Vagina (tissue), 2 donors: ENCODE measurements at regions not wholly inside any gene's neighbourhood (a gene's known extent, or its start where the extent isn't known, plus 50 kb on each side); places are given as distances from the start of the nearest gene placed in this dataset.

Source experiments
- DNase-seq, 2 donors: peaks; one replicate each; pipeline ENCODE4 v3.0.0-alpha.2; 2017; ENCODE audit errors: extremely low spot score in 2 of 2
- H3K27ac ChIP-seq: fragments of 200-600 bp; sonication (generic); one replicate; pipeline ENCODE4 v1.5.1; 2019
- H3K27me3 ChIP-seq: fragments of 200-600 bp; sonication (generic); one replicate; pipeline ENCODE4 v1.5.1; 2019
- H3K36me3 ChIP-seq, 2 donors: fragments of 200-600 bp; sonication (generic); one replicate each; pipeline ENCODE4 v1.5.1; 2017 to 2019
- H3K4me1 ChIP-seq: fragments of 200-600 bp; sonication (generic); one replicate; pipeline ENCODE4 v1.5.1; 2019
- H3K4me3 ChIP-seq, 2 donors: fragments of 200-600 bp; sonication (generic); 1 replicate in 1 of 2; 2 replicates in 1 of 2; pipeline ENCODE4 v1.5.1; 2016 to 2019
- H3K9me3 ChIP-seq: fragments of 200-600 bp; sonication (generic); one replicate; pipeline ENCODE4 v1.5.1; 2019
- CTCF ChIP-seq, 3 experiments: fragments of 450-650 bp in 2 of 3; fragments of 200-600 bp in 1 of 3; sonication (generic) in 1 of 3; IDR thresholded peaks; one replicate each; pipeline ENCODE4 v1.5.1; 2017 to 2019; ENCODE audit warnings: antibody characterized with exemption in 3 of 3, mild to moderate bottlenecking in 2 of 3, moderate library complexity in 2 of 3
- POLR2A ChIP-seq, 2 donors: fragments of 450-650 bp; IDR thresholded peaks; one replicate each; pipeline ENCODE4 v1.6.1; 2017; ENCODE audit warnings: antibody characterized with exemption in 2 of 2, mild to moderate bottlenecking in 2 of 2, moderate library complexity in 2 of 2
- POLR2AphosphoS5 ChIP-seq, 2 donors: sonication (generic); formaldehyde crosslinking; IDR thresholded peaks; one replicate each; pipeline ENCODE4 v1.9.0; 2017; ENCODE audit warnings: antibody characterized with exemption in 2 of 2, mild to moderate bottlenecking in 2 of 2, low read depth in 1 of 2; ENCODE audit not compliant: insufficient read depth in 1 of 2
- intact Hi-C: fragments of 100-400 bp; cut with DNase I; formaldehyde crosslinking; loops from one replicate; pipeline ENCODE4 v1.15.1; 2023

- intact Hi-C loops: no loop called here
- Histone ChIP-seq H3K4me3 (no peak overlapping the region), H3K36me3 (no peaks in the 10 kb centered on the region), H3K9me3 (no peaks in the 10 kb centered on the region), H3K27ac (no peak overlapping the region), H3K27me3 (no peaks in the 10 kb centered on the region), H3K4me1 (no peaks in the 10 kb centered on the region)
- TF ChIP-seq POLR2A (IDR thresholded peaks at IDR 0.05) (no peak), POLR2AphosphoS5 (IDR thresholded peaks at IDR 0.05; ENCODE audit: insufficient read depth in 1 of 2, low read depth in 1 of 2) (no peak), CTCF (IDR thresholded peaks at IDR 0.05) (no peak)
- no peak for DNase-seq
Observed at GRCh38 chr16:58837950-58838349, 103.8 kb upstream of the GOT2 start.

DNA sequence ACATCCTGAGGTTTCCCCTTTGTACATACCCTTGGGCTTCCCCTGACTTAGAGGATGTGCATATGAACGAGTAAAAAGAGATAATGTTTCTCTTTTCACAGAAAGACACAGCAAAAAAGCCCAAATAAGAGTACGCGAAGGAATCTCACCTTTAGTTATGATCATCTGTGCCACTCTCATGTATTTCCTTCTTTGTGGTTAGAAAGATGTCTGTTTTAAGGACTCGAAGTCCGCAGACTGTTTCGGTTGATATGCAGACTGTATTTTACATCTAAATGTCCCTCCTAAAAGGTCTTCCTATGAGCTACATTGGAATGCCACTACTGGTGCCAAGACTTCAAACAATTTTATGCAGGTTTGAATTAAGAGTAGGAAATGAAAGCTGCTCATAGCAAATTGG lies 102.3 kb upstream of the GOT2 start:
- no peak for DNase-seq
- Histone ChIP-seq H3K27me3 (no peaks in the 10 kb centered on the region), H3K27ac (no peak overlapping the region), H3K4me1 (no peaks in the 10 kb centered on the region), H3K36me3 (no peaks in the 10 kb centered on the region), H3K4me3 (no peak overlapping the region), H3K9me3 (no peaks in the 10 kb centered on the region)
- intact Hi-C loops: no loop called here
- TF ChIP-seq CTCF (IDR thresholded peaks at IDR 0.05) (no peak), POLR2AphosphoS5 (IDR thresholded peaks at IDR 0.05; ENCODE audit: insufficient read depth in 1 of 2, low read depth in 1 of 2) (no peak)

- Histone ChIP-seq H3K9me3 (no peaks in the 10 kb centered on the region), H3K27ac (no peak overlapping the region), H3K27me3 (no peaks in the 10 kb centered on the region), H3K4me1 (no peaks in the 10 kb centered on the region), H3K4me3 (no peak overlapping the region), H3K36me3 (no peaks in the 10 kb centered on the region)
- no peak for DNase-seq
- intact Hi-C loops: no loop called here
- TF ChIP-seq POLR2A (IDR thresholded peaks at IDR 0.05): no peak
- no peak for TF ChIP-seq POLR2AphosphoS5 (IDR thresholded peaks at IDR 0.05; ENCODE audit: insufficient read depth in 1 of 2, low read depth in 1 of 2)
- no peak for TF ChIP-seq CTCF (IDR thresholded peaks at IDR 0.05)
Observed at GRCh38 chr16:58832386-58832895, 98.3 kb upstream of the GOT2 start.

GRCh38 chr16:58831386-58831785 lies 97.3 kb upstream of the GOT2 start:
- Histone ChIP-seq H3K9me3 (no peaks in the 10 kb centered on the region), H3K27ac (no peak overlapping the region), H3K36me3 (no peaks in the 10 kb centered on the region), H3K4me1 (no peaks in the 10 kb centered on the region), H3K4me3 (no peak overlapping the region), H3K27me3 (no peaks in the 10 kb centered on the region)
- TF ChIP-seq POLR2A (IDR thresholded peaks at IDR 0.05): no peak
- TF ChIP-seq CTCF (IDR thresholded peaks at IDR 0.05): no peak
- no peak for TF ChIP-seq POLR2AphosphoS5 (IDR thresholded peaks at IDR 0.05; ENCODE audit: insufficient read depth in 1 of 2, low read depth in 1 of 2)
- intact Hi-C loops: no loop called here
- DNase-seq: no peak

- intact Hi-C loops: no loop called here
- Histone ChIP-seq H3K27me3 (no peaks in the 10 kb centered on the region), H3K9me3 (no peaks in the 10 kb centered on the region), H3K36me3 (no peaks in the 10 kb centered on the region), H3K4me3 (no peak overlapping the region), H3K4me1 (no peaks in the 10 kb centered on the region), H3K27ac (no peak overlapping the region)
- TF ChIP-seq CTCF (IDR thresholded peaks at IDR 0.05) (no peak), POLR2A (IDR thresholded peaks at IDR 0.05) (no peak), POLR2AphosphoS5 (IDR thresholded peaks at IDR 0.05; ENCODE audit: insufficient read depth in 1 of 2, low read depth in 1 of 2) (no peak)
- DNase-seq: no peak
Observed at GRCh38 chr16:58828901-58829545, 94.9 kb upstream of the GOT2 start.
